Left renal cortex interstitium (tissue), 4 donors: ENCODE measurements at regions not wholly inside any gene's neighbourhood (a gene's known extent, or its start where the extent isn't known, plus 50 kb on each side); places are given as distances from the start of the nearest gene placed in this dataset.
"Not testable (repeated sequence)": the region's sequence is repeated elsewhere in the genome, so short reads cannot be mapped to it uniquely, and the experiment has no call there.

Experiments
- DNase-seq, 4 donors: peaks; one replicate each; pipeline ENCODE4 v3.0.0-alpha.2; 2013; ENCODE audit warnings: low read depth in 4 of 4, low spot score in 2 of 4, missing footprints in 1 of 4

DNA sequence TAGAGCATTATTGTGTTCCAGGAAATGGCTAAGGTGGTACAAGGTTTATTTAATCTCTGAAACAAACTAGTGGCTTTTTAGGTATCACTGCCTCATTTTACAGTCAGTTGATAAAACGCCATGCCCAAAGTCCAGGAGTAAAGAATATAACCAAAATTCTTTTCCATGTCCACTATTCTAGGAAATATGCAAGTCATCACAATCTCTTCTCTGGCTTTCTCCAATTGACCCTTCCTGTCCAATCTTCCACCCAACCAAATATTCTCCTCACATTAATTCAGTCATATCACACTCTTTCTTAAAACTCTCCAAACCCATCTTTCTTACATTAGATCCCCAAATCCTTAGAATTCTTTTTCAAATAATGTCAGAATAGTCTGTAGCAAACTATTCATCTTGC is 1110.0 kb upstream of the CDH8 start:
- no peak for DNase-seq

DNA sequence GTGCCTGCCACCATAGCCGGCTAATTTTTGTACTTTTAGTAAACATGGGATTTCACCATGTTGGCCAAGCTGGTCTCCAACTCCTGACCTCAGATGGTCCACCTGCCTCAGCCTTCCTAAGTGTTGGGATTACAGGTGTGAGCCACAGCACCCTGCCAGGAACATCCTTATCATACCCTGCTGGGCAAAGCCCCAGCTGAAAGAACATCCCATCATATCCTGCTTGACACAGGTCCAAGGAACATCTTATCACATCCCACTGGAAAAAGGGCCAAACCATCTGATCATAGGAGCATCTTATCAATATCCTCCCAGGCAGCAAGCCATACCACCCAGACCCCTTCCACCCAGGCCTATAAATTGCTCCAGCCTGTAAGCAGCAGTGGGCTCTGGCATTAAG is 1109.2 kb upstream of the CDH8 start:
- DNase-seq: no peak

GRCh38 chr16:63135069-63135468 is 1098.8 kb upstream of the CDH8 start:
- DNase-seq: no peak

DNA sequence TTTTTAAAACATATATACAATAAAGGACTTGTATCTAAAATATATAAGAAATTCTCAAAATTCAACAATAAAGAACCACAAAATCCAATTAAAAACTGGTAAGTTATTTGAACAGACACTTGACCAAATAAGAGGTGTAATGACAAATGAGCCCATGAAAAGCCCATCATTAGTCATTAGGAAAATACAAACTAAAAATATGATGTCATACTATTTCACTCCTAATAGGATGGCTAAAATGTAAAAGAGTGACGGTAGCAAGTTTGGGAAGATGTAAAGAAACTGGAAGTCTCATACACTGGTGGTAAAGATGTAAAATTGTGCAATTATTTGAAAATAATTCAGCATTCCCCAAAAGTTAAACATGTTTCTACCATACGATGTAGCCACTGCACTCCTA is 1095.3 kb upstream of the CDH8 start:
- DNase-seq: no peak

DNA sequence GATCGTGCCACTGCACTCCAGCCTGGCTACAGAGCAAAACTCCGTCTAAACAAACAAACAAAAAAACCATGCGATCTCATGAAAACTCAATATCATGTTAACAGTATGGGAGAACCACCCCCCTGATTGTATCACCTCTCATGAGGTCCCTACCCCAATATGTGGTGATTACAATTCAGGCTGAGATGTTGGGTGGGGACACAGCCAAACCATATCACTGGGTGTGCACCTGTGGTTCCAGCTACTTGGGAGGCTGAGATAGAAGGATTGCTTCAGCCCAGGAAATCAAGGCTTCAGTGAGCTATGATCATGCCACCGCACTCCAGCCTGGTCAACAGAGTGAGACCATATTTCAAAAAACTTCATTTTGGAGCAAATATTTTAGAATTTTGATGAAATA is 1094.7 kb upstream of the CDH8 start:
- no peak for DNase-seq

- no peak for DNase-seq
Observed at GRCh38 chr16:63129411-63130125, 1093.3 kb upstream of the CDH8 start.

GRCh38 chr16:63119905-63120304 is 1083.7 kb upstream of the CDH8 start:
- not testable (repeated sequence) for DNase-seq

DNA sequence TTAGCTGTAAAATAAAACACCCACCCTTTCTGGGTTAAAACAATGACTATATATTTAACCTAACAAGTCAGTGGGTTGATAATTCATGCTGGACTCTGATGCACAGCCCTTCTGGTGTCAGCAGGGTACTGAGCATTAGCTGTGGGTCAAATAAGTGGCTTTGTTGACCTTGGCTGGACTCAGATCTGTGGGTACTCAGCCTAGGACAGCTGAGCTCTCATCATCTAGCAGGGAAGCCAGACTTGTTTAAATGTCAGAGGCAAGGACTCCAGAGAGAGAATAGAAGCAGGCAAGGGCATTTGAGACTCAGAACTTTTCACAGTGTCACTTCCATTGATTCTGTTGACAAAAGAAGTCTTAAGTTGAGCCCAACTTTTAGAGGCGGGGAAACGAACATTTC is 1063.8 kb upstream of the CDH8 start:
- no peak for DNase-seq

- DNase-seq: no peak
Observed at GRCh38 chr16:63096857-63097256, 1060.6 kb upstream of the CDH8 start.

DNA sequence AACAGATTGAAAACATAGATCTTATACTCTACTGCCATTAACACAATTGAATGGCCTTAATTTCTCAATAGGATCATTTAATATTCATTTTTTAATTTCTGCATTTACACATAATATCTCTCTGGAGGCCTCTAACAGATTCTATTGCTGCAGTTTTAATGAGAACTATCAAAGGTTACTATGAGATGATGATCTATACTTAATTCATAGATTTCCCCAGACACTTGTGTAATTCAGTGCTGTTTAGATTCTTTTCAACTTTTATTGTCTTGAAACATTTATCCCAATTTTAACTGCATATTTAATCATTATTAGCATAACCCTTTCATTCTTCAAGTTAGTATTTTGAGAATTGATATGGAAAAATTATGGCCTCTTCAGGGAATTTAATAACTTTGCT is 1056.5 kb upstream of the CDH8 start:
- DNase-seq: no peak

- no peak for DNase-seq
Observed at GRCh38 chr16:63082101-63082500, 1045.9 kb upstream of the CDH8 start.

DNA sequence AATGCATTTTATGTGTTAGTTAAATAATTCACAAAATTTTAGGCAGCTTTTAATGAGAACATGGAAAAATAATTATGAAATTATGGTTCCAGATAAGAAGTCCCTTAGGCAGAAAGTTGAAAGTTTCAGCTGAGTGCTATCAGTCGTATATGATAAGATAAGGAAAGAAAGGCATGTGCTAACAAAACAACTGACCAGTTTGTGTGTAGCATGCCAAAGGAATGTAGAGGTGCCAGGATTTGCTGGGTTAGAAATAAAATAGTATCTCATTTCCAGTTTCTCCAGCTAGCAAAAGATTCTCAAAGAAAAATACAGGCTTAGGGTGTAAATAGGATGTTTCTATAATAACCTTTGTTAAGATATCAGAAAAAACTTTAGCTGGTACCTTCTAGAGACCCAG is 1044.5 kb upstream of the CDH8 start:
- no peak for DNase-seq

- no peak for DNase-seq
Observed at GRCh38 chr16:63069047-63069446, 1032.8 kb upstream of the CDH8 start.

DNA sequence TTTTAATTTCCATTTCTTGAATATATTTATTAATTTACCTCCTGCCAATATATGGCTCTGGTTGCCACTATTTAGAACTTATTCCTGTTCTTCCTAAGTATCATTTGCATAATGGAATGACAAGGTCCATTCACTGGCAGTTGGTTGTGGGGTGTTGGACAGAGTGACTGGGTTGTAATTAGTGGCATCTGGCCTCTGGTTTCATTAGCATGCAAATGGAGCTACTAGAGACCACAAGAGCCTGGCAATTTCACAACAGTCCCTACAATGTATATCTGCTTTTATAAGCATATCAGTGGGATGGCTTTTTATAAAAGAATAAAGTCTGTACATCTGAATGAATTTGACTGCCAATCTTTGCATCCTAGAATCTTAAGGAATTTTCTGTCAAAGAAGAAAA is 1030.9 kb upstream of the CDH8 start:
- no peak for DNase-seq

- no peak for DNase-seq
Observed at GRCh38 chr16:63066552-63066951, 1030.3 kb upstream of the CDH8 start.

- DNase-seq: no peak
Observed at GRCh38 chr16:63061319-63061718, 1025.1 kb upstream of the CDH8 start.

GRCh38 chr16:63059676-63060075 is 1023.4 kb upstream of the CDH8 start:
- DNase-seq: no peak

DNA sequence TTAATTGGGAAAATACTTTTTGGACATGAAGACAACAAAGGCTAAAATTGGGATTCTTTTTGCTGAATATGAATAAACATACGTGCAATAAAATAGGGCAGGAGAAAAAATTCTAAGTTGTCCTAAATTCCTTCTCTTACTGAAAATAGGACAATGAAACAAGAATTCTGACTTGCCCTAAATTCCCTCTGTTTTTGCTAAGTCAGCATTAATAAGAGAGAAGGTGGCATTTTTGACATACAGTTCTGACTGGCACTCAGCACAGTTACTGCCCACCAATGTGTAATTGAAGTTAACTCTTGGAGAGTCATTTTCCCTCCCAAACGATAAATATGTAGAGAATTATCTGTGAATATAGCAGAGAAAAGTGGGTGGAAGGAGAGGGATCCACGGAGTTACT is 1021.1 kb upstream of the CDH8 start:
- no peak for DNase-seq

DNA sequence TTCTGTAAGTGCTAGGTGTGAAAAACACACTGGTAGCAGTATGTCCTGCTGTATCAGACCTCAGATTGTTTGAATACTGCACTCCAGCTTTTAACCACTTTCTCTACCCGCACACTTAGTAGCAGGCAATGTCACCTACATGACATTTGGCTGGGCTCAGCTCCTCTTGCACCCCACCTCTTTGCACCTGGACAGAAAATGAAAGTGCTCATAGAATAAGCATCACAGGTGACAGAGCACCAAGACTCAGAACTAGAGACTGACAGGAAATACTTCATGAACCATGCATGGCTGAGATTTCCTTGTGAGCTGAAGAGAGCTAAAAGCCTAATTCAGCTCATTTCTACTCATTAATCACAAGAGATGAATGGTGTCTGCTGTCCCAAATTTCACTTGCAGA is 1014.2 kb upstream of the CDH8 start:
- no peak for DNase-seq

DNA sequence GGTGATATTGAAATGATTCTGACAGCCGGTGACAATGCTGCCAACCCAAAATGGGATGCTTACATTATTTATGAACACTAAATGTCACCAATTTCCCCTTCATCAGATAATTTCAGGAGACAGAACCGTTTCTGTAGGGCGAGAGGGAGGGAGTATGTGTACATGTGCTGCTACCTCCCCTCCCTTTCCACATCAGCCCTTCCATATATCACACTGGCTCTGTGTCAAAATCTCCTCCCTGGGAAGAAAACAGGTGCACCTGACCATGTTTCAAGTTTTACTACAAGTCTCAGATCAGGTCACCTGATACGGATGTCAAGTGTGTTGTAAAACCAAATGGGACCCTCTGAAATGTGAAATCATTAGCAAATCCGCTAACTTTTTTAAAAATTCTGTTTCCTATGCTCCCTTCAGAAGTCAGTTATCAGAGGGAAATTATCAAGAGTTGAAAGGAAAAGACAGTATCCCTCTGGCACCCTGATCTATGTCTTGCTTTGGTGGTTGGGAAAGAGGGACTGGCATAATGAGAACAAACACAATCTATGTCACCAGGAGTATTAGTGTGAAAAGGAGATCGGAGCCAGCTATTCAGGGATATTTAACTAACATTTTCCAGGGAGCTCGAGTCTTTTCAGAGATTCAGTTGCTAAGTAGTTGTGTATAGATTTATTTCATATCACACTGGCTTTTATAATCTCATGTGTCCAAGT is 1002.3 kb upstream of the CDH8 start:
- DNase-seq: peak in 2 of 4 donors; percentile 6 to 23

GRCh38 chr16:63037761-63038396 is 1001.6 kb upstream of the CDH8 start:
- no peak for DNase-seq
